ENCODE measurements at regions not wholly inside any gene's neighbourhood (a gene's known extent, or its start where the extent isn't known, plus 50 kb on each side); places are given as distances from the start of the nearest gene placed in this dataset.

DNA sequence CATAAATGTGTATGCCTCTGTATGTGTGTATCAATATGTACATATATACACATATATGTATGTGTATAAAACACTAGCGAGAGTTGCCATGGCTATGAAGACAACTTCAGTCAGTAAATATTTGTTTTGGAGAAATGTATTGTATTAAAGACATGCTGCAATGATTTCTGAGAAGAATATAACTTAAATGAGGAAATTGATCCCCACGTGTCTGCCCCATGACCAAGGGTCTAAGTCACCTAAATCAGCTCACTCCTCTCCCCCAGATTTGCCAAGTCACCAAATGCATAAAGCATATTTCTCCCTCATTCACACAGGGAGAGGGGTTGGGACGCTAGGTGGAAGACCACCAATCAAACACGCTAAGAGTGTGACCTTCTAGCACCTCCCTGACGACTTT lies 58.3 kb upstream of the LYST start:
- DNase-seq (ENCODE audit: low spot score in 2 of 2), result no peak
- Histone ChIP-seq H3K4me1 (peaks cover 35% of the 10 kb centered on the region), H3K9me3 (no peaks in the 10 kb centered on the region), H3K36me3 (no peaks in the 10 kb centered on the region), H3K27ac (no peak overlapping the region), H3K27me3 (no peaks in the 10 kb centered on the region), H3K4me3 (no peak overlapping the region)
- WGBS, result 89% methylated on average over 5 of the region's 5 CpGs
- TF ChIP-seq POLR2A (IDR thresholded peaks at IDR 0.05) (no peak), EP300 (IDR thresholded peaks at IDR 0.05) (no peak), POLR2AphosphoS5 (IDR thresholded peaks at IDR 0.05) (no peak)
- TF ChIP-seq, protein P1, sequence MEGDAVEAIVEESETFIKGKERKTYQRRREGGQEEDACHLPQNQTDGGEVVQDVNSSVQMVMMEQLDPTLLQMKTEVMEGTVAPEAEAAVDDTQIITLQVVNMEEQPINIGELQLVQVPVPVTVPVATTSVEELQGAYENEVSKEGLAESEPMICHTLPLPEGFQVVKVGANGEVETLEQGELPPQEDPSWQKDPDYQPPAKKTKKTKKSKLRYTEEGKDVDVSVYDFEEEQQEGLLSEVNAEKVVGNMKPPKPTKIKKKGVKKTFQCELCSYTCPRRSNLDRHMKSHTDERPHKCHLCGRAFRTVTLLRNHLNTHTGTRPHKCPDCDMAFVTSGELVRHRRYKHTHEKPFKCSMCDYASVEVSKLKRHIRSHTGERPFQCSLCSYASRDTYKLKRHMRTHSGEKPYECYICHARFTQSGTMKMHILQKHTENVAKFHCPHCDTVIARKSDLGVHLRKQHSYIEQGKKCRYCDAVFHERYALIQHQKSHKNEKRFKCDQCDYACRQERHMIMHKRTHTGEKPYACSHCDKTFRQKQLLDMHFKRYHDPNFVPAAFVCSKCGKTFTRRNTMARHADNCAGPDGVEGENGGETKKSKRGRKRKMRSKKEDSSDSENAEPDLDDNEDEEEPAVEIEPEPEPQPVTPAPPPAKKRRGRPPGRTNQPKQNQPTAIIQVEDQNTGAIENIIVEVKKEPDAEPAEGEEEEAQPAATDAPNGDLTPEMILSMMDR (IDR thresholded peaks at IDR 0.05), result no peak

DNA sequence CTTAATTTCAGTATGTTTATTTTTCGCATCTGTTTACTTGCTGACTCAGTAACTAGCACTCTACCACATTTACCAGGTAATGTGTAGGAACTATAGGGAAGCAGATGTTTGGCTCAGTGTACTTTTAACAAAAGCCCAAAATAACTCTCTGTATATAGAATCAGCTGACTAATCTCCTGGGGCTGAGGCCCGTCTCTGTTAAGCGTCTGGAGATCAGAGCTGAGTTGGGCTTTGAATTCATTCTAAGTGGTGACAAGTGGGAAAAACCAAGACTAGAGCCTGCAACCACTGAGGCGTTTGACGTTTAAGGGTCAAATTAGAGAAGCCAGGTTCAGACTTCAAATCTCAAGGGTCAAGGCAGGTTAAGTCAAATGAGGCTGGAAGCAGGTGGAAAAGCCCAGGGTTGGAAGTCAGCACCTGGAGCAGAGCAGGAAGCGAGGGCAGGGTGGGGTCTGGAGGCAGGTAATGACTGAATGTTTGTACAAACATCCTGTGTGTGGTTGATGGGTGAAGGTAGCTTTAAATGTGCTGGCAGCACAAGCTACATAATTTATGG lies 56.8 kb upstream of the LYST start:
- Histone ChIP-seq H3K4me3 (no peak overlapping the region), H3K36me3 (no peaks in the 10 kb centered on the region), H3K4me1 (peaks cover 49% of the 10 kb centered on the region), H3K27me3 (no peaks in the 10 kb centered on the region), H3K27ac (peak overlapping the region; percentile 3), H3K9me3 (no peaks in the 10 kb centered on the region)
- WGBS, result 40% methylated on average over 6 of the region's 6 CpGs
- TF ChIP-seq POLR2A (IDR thresholded peaks at IDR 0.05) (no peak), EP300 (IDR thresholded peaks at IDR 0.05) (no peak), POLR2AphosphoS5 (IDR thresholded peaks at IDR 0.05) (no peak)
- TF ChIP-seq, protein P1 (IDR thresholded peaks at IDR 0.05), result no peak
- DNase-seq (ENCODE audit: low spot score in 2 of 2), result no peak

DNA sequence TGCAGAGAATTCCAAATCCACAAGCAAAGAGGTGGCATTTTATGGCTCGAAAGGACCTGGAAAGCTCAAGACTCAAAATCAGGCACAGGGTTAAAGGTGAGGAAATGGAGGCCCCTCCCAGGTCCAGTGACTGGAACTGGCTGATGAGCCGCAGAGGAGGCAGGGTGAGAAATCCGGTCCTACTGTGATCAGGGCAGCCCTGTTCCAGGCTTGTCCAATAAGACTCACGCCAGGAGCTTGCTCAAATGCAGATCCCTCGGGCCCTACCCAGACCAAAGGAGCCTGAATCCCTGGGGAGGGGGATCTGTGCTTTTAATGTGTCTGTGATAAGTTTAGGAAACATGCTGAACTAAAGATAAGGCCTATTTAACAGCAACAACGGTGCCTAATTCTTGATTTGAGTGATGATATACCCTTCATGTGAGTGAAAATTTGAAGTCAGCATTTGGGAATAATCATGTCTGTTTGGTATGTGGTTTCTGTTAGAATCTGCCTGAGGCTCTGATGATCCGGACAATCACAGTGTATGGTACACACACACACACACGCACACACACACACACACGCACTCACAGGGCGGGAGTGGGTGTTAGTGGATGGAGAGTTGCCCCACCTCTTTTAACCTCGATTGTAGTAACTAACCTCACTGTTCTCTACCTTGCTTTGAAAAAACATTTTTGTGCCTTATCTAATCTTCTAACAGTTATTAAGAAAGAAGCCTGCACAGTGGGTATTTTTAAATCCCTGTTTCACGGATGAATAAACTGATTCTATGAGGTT lies 54.1 kb upstream of the LYST start:
- H3K9me3 ChIP-seq, result no peaks in the 10 kb centered on the region
- DNase-seq (ENCODE audit: low spot score in 2 of 2), result no peak
- H3K27me3 ChIP-seq, result no peaks in the 10 kb centered on the region
- TF ChIP-seq, protein P1 (IDR thresholded peaks at IDR 0.05), result no peak
- TF ChIP-seq POLR2AphosphoS5 (IDR thresholded peaks at IDR 0.05) (no peak), EP300 (IDR thresholded peaks at IDR 0.05) (no peak), POLR2A (IDR thresholded peaks at IDR 0.05) (no peak)
- H3K27ac ChIP-seq, result peak overlapping the region; percentile 81
- peaks cover 70% of the 10 kb centered on the region for H3K4me1 ChIP-seq
- 43% methylated on average over 11 of the region's 12 CpGs for WGBS
- no peaks in the 10 kb centered on the region for H3K36me3 ChIP-seq
- no peak overlapping the region for H3K4me3 ChIP-seq

DNA sequence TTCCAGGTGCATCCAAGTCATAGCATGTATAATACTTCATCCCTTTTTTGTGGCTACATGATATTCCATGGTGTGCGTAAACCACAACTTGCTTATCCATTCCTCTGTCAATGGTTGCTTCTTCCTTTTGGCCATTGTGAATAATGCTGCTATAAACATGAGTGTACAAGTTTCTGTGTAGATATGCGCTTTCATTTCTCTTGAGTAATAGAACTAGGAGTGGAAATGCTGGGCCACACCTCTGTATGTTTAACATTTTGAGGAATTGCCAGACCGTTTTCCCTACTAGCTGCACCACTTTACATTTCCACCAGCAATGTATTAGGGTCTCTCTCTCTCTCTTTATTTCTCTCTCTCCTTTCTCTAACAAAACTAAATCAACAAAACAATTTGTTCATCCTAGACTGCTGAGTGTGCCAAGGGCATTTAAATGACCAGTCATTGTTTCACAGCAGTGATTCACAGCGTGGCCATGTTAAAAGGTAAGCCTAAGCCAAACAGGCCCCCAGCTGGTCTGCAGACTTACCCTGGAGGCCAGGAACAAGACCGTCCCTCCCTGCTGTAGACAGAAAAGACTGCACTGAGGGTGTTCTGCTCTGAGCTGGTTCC lies 53.2 kb upstream of the LYST start:
- Histone ChIP-seq H3K36me3 (no peaks in the 10 kb centered on the region), H3K9me3 (no peaks in the 10 kb centered on the region), H3K27me3 (no peaks in the 10 kb centered on the region), H3K4me3 (no peak overlapping the region), H3K4me1 (peaks cover 70% of the 10 kb centered on the region), H3K27ac (peak overlapping the region; percentile 81)
- no peak for TF ChIP-seq POLR2A (IDR thresholded peaks at IDR 0.05)
- no peak for TF ChIP-seq POLR2AphosphoS5 (IDR thresholded peaks at IDR 0.05)
- TF ChIP-seq EP300 (IDR thresholded peaks at IDR 0.05), result no peak
- TF ChIP-seq, protein P1 (IDR thresholded peaks at IDR 0.05), result no peak
- 39% methylated on average over 5 of the region's 5 CpGs for WGBS
- no peak for DNase-seq (ENCODE audit: low spot score in 2 of 2)

DNA sequence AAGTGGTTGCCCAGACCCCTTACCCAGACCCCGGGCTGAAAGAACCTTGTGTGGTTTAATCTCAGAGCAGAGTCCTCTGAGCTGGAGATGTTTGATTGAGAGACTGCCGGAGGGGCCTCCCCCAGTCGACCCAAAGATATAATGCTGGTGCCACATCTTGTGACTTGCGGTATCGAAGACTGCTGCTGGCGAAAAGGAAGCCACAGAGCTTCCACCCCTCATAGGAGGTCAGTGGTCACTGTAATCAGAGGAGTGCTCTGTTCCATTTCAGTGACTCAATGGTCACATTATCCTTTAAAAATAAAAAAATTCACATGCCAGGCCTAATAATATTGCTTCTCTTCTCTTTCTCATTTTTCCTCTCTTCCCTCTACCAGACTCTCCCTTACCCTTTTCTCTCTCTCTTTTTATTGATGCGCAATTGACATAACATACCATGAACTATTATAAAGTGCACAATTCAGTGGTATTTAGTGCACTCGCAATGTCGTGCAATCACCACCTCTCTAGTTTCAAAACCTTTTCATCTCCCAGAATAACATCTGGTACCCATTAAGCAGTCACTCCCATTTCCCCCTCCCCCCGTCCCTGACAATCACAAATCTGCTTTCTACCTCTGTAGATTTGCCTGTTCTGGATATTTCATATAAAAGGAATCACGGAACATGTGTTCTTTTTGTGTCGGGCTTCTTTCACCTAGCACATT lies 52.6 kb upstream of the LYST start:
- no peaks in the 10 kb centered on the region for H3K36me3 ChIP-seq
- DNase-seq (ENCODE audit: low spot score in 2 of 2), result no peak
- no peaks in the 10 kb centered on the region for H3K27me3 ChIP-seq
- H3K9me3 ChIP-seq, result no peaks in the 10 kb centered on the region
- peaks cover 68% of the 10 kb centered on the region for H3K4me1 ChIP-seq
- H3K4me3 ChIP-seq, result no peak overlapping the region
- 69% methylated on average over 12 of the region's 12 CpGs for WGBS
- no peak for TF ChIP-seq POLR2AphosphoS5 (IDR thresholded peaks at IDR 0.05)
- no peak for TF ChIP-seq EP300 (IDR thresholded peaks at IDR 0.05)
- TF ChIP-seq, protein P1 (IDR thresholded peaks at IDR 0.05), result no peak
- no peak for TF ChIP-seq POLR2A (IDR thresholded peaks at IDR 0.05)
- peak overlapping the region; percentile 81 for H3K27ac ChIP-seq

Data from suprapubic skin (tissue), 4 donors.